HG03521 (cell line): ENCODE measurements at regions not wholly inside any gene's neighbourhood (a gene's known extent, or its start where the extent isn't known, plus 50 kb on each side); places are given as distances from the start of the nearest gene placed in this dataset.

ENCODE experiments used
- ATAC-seq: cut with Tn5 transposase; IDR thresholded peaks from one replicate; pipeline ENCODE4 v1.9.1; 2021; ENCODE audit warnings: mild to moderate bottlenecking, moderate library complexity; ENCODE audit not compliant: unreplicated experiment

DNA sequence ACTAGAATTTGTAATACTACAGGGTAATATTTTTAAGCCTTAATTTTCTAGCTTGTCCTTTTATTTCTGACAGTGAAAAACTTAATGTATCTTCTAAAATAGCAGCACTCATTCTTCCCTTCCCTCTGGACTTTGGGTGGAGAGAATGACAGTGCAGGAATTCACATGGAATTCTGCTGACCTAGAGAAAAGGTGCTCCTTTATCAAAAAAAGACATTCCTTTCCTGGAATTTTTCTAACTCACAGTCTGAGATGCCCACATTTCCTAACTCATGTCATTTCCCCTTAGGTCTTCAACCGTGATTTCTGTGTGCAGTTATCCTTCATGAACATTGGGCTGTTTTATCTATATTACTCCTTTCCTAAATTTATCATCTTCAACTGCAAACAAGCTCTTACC, 137.8 kb upstream of the PDGFD start:
- no peak for ATAC-seq

- ATAC-seq: no peak
Observed at GRCh38 chr11:104291646-104292045, 127.7 kb upstream of the PDGFD start.

GRCh38 chr11:104286129-104286528, 122.2 kb upstream of the PDGFD start:
- ATAC-seq: no peak

DNA sequence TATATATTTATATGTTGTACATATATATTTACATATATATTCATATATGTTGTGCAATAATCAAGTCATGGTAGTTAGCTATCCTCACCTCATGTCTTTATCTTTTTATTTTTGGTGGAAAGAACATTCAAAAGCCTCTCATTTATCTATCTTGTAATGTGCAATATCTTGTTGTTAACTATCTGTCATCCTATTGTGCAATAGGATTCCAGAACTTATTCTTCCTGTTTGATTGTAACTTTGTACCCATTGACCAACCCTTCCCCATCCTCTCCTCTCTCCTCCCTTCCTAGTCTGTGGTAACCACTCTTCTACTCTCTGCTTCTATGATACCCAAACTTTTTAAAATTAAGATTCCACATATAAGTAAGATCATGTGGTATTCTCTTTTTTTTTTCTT, 115.6 kb upstream of the PDGFD start:
- ATAC-seq: no peak

- ATAC-seq: no peak
Observed at GRCh38 chr11:104275992-104276391, 112.0 kb upstream of the PDGFD start.

DNA sequence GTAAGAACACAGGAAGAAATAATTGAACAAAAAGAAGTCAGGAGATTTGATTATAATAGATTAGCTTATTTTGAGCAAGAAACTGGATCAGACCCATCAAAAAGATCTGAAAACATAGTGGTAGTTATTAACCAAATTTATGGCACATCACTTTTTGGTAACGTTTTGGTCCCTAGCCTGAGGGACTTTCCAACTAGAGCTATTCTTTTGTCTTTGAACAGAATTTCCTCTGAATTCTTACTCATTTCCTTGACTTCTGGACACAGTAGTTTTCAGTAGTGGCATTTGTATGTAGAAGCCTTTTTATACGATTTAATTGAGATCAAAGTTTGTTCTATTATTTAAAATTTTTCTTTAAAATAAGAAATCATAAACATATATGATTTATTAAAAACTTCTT, 96.5 kb upstream of the PDGFD start:
- no peak for ATAC-seq

GRCh38 chr11:104259121-104259610, 95.2 kb upstream of the PDGFD start:
- no peak for ATAC-seq

DNA sequence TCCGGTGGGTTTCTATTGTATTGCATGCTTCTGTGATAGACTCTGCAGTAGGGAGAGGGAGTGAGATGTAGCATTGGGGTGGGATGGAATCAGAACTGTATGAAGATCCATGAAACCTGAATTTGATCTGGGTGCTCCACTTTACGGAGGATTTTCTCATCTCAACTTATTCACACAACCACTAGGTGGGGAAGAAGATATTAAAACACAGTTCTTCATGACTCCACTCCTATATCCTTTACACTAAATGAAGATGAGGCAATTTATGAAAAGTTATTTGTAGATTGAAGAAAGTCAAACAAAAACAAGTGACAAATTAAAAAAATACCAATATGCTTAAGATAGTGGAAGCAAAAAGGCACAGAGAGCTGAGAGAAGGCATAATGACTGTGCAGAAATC, 92.6 kb upstream of the PDGFD start:
- no peak for ATAC-seq

DNA sequence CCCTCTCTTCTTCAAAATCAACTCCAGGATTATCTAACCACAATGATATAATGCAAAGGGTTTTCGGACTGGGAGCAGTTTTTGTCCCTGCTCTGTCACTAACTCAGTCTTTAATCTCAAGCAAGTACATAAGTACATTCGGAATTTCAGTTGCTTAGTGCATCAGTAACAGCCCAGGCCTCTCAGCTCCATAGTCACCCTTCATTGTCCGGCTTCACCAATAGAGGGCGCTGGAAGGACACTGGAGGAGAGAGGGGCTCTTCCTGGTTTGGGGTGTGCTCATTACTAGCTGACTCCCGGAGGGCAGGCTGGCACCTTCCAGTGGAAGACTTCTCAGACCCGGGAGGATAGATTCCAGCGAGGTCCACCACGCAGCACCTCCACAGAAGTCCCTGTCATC, 90.4 kb upstream of the PDGFD start:
- ATAC-seq: peak; percentile 86

GRCh38 chr11:104246590-104246989, 82.6 kb upstream of the PDGFD start:
- ATAC-seq: no peak

- no peak for ATAC-seq
Observed at GRCh38 chr11:104238916-104239315, 75.0 kb upstream of the PDGFD start.

GRCh38 chr11:104225047-104225446, 61.1 kb upstream of the PDGFD start:
- ATAC-seq: no peak

DNA sequence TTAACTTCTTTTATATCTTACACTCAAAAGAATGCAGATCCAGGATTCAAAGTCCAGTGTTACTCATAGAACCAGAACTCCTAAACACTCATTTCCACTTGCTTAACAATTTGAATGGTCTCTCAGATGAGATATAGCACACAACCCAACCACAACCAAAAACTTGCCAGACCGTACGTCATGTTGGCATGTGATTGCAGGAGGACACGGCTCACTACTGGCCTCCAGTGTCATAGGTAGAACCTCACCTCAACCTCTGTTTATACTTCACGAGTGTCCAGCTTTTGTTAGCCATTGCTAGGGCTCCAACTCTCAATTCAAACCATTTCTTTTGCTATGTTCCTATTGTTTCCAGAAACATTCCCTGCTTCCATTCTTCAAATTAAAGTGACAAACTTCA, 58.5 kb upstream of the PDGFD start:
- ATAC-seq: no peak

DNA sequence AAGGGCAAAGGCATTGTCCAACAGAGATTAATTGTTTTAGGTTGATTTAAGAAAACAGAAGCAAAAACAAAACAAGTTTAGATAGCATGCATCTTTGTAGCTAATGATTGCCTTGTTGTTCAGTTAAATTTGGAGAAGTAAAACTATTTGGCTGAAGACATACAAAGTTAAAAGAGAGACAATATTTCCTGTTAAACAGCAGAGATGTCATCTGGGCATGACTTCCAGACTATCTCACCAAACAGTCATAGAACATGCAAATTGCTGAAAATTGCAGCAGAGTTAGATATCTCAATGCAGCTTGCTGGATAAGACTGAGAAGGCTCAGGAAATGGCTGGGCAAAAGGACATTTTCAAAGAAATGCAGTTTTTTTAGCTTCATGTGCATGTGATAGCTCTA, 57.5 kb upstream of the PDGFD start:
- no peak for ATAC-seq

DNA sequence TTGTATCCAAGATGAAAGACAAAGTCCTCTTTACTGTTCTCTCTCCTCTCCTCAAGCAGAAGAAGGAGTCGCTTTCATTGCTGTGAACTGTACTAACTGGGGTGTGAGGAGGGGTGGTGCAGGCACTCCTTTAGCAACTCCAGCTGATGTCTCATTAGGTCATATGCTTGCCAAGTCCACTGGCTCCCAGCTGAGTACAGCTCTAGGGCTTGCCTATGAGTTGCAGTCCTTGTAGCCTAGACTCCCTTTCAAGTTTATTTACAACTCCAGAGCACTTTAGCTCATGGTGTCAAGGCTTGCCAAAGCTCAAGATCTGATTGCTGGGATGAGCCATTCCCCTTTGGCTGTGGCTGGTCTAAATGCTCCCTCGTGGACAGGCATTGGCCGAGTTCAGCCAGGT, 55.1 kb upstream of the PDGFD start:
- no peak for ATAC-seq

DNA sequence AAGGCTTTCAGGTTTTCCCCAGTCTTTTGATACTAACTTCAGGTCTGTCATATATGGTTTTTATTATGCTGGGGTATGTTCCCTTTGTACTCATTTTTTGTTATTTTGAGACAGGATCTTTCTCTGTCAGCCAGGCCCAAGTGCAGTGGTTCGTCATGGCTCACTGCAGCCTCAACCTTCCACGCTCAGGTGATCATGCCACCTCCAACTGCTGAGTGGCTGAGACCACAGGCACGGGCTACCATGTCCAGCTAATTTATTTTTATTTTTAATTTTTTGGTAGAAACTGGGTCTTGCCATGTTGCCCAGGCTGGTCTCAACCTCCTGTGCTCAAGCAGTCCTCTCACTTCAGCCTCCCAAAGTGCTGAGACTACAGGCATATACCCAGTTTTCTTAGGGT, 50.6 kb upstream of the PDGFD start:
- ATAC-seq: no peak
